ENCODE measurements at regions not wholly inside any gene's neighbourhood (a gene's known extent, or its start where the extent isn't known, plus 50 kb on each side); places are given as distances from the start of the nearest gene placed in this dataset.
"Not testable (repeated sequence)": the region's sequence is repeated elsewhere in the genome, so short reads cannot be mapped to it uniquely, and the experiment has no call there.

- not testable (repeated sequence) for TF ChIP-seq CTCF (IDR thresholded peaks at IDR 0.05; ENCODE audit: insufficient read depth, low read length, poor library complexity, severe bottlenecking); EZH2phosphoT487 (conservative IDR thresholded peaks at IDR 0.05; ENCODE audit: low read length)
Observed at GRCh38 chr5:177665960-177666359, 66.0 kb downstream of the B4GALT7 start.

All from SU-DHL-6 (cell line).